ENCODE measurements at regions not wholly inside any gene's neighbourhood (a gene's known extent, or its start where the extent isn't known, plus 50 kb on each side); places are given as distances from the start of the nearest gene placed in this dataset.

- no peaks in the 10 kb centered on the region for H3K36me3 ChIP-seq
- DNase-seq (ENCODE audit: low read depth in 1 of 2, low spot score in 2 of 2) = no peak
Measured at GRCh38 chr18:44156776-44157335, 523.8 kb upstream of the SETBP1 start.

DNA sequence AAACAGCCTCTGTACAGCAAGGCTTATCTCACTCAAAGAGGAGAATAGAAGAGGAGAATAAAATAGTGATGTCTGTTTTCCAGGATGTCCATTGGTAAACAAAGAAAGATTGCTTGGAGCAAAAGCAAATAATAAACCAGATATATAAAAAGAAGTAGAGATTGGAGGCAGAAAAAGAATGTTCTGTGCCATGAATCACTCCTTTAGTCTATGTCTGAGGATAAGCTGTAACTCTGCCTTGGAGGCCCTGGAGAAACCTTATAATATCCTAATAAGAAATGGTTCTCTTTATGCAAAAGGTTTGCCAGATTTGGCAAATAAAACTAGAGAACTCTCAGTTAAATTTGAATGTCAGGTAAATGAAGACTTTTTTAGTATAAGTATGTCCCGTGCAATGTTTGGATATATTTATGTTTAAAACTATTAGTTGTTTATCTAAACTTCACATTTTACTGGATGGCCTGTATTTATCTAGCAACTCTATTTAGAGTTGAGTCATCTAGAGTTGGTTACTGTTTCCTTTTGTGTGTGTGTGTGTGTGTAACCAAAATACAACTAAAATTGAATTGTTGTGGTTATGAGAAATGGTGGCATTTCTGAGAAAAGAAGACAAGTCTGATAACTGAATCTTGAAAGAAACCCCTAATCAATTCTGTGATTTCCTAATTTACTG, 510.3 kb upstream of the SETBP1 start:
- peaks cover 17% of the 10 kb centered on the region for H3K4me1 ChIP-seq (replicated peaks)
- no peaks in the 10 kb centered on the region for H3K9me3 ChIP-seq (replicated peaks)
- peak overlapping the region; percentile 62 for H3K27ac ChIP-seq
- no peak overlapping the region for H3K4me3 ChIP-seq
- peak in 1 of 2 experiments; percentile 66 for DNase-seq (ENCODE audit: low read depth in 1 of 2, low spot score in 2 of 2)
- no peaks in the 10 kb centered on the region for H3K36me3 ChIP-seq
- no peaks in the 10 kb centered on the region for H3K27me3 ChIP-seq (replicated peaks)

More at GRCh38 chr18:44156776-44157335, 523.8 kb upstream of the SETBP1 start:
- H3K9me3 ChIP-seq (replicated peaks) = no peaks in the 10 kb centered on the region
- no peak overlapping the region for H3K4me3 ChIP-seq
- no peaks in the 10 kb centered on the region for H3K27me3 ChIP-seq (replicated peaks)
- H3K4me1 ChIP-seq (replicated peaks) = peaks cover 23% of the 10 kb centered on the region
- no peak overlapping the region for H3K27ac ChIP-seq

DNA sequence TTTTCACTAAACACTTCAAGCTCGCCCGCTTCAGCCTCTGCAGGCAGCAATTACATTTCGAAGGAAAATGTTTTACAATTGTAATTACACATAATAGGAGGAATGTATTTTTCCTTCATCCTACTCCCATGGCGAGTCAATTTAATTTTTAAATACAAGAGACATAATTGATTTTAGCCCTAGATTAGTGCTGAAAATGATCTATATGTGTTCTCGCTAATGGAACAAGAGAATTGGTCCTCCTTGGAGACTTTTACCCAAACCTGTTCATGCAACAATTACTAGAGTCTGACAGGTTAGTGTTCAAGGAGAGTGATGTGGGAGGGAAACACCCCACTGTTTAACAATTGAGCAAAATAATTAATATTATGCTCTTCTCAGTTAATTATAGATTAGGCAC, 509.4 kb upstream of the SETBP1 start:
- H3K36me3 ChIP-seq = no peaks in the 10 kb centered on the region
- no peaks in the 10 kb centered on the region for H3K27me3 ChIP-seq (replicated peaks)
- H3K4me1 ChIP-seq (replicated peaks) = peaks cover 17% of the 10 kb centered on the region
- no peak overlapping the region for H3K4me3 ChIP-seq
- no peak for DNase-seq (ENCODE audit: low read depth in 1 of 2, low spot score in 2 of 2)
- peak overlapping the region; percentile 62; the same call in 1 of the 2 replicates for H3K27ac ChIP-seq
- no peaks in the 10 kb centered on the region for H3K9me3 ChIP-seq (replicated peaks)

- DNase-seq (ENCODE audit: low read depth in 1 of 2, low spot score in 2 of 2) = no peak
- Histone ChIP-seq H3K4me3 (no peak overlapping the region), H3K36me3 (no peaks in the 10 kb centered on the region), H3K4me1 (replicated peaks) (peaks cover 2% of the 10 kb centered on the region), H3K27me3 (replicated peaks) (no peaks in the 10 kb centered on the region), H3K27ac (no peak overlapping the region), H3K9me3 (replicated peaks) (no peaks in the 10 kb centered on the region)
Measured at GRCh38 chr18:44175891-44176290, 504.8 kb upstream of the SETBP1 start.

DNA sequence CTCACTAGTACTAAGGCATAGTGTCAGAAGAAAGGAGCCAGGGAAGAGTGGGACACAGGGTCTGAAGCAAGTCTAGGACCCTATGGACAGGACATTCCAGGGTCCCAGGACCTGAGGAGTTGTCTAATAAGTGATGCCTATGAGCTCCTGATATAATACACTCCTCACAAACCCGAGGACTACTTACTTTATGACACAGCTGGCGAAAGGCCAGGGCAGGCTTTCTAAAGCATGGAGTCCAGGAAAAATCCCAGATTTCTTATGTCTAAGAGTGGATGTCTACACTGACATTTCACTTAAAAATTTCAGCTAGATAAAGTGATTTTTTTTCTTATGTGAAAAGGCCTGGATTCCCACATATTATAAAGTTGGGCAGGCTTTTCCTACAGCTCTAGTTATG, 502.2 kb upstream of the SETBP1 start:
- Histone ChIP-seq H3K4me3 (no peak overlapping the region), H3K9me3 (replicated peaks) (no peaks in the 10 kb centered on the region), H3K36me3 (no peaks in the 10 kb centered on the region), H3K27me3 (replicated peaks) (no peaks in the 10 kb centered on the region), H3K27ac (no peak overlapping the region), H3K4me1 (replicated peaks) (no peaks in the 10 kb centered on the region)
- no peak for DNase-seq (ENCODE audit: low read depth in 1 of 2, low spot score in 2 of 2)

GRCh38 chr18:44179693-44180092, 501.0 kb upstream of the SETBP1 start:
- Histone ChIP-seq H3K27ac (no peak overlapping the region), H3K4me1 (replicated peaks) (no peaks in the 10 kb centered on the region), H3K4me3 (no peak overlapping the region), H3K36me3 (no peaks in the 10 kb centered on the region), H3K9me3 (replicated peaks) (no peaks in the 10 kb centered on the region), H3K27me3 (replicated peaks) (no peaks in the 10 kb centered on the region)
- DNase-seq (ENCODE audit: low read depth in 1 of 2, low spot score in 2 of 2) = no peak

GRCh38 chr18:44180683-44181082, 500.0 kb upstream of the SETBP1 start:
- Histone ChIP-seq H3K36me3 (no peaks in the 10 kb centered on the region), H3K9me3 (replicated peaks) (no peaks in the 10 kb centered on the region), H3K27me3 (replicated peaks) (no peaks in the 10 kb centered on the region), H3K27ac (no peak overlapping the region), H3K4me1 (replicated peaks) (peaks cover under 1% of the 10 kb centered on the region; the same call in 1 of the 2 replicates), H3K4me3 (no peak overlapping the region)
- DNase-seq (ENCODE audit: low read depth in 1 of 2, low spot score in 2 of 2) = no peak

GRCh38 chr18:44181951-44182747, 498.5 kb upstream of the SETBP1 start:
- no peaks in the 10 kb centered on the region for H3K36me3 ChIP-seq
- no peak for DNase-seq (ENCODE audit: low read depth in 1 of 2, low spot score in 2 of 2)

DNA sequence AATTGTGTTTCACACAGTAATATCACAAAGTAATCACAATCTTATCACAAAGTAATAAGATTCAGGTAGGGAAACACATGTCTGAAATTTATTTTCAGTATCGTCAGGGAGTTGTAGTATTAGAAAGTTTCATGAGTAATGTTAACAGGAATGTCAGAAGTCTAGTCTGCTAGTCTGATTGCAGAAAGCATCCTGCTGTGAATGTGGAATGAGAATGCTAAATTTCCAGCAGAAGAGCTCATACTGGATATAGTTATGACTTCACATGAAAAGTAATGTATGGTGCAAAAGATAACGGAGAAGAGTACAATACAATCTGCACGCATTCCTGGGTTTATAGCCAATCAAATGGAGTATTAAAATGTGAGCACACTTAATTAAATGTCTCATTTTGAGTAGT, 494.7 kb upstream of the SETBP1 start:
- H3K27ac ChIP-seq = no peak overlapping the region
- DNase-seq (ENCODE audit: low read depth in 1 of 2, low spot score in 2 of 2) = no peak

More at GRCh38 chr18:44181951-44182747, 498.5 kb upstream of the SETBP1 start:
- Histone ChIP-seq H3K27me3 (replicated peaks) (no peaks in the 10 kb centered on the region), H3K27ac (no peak overlapping the region), H3K4me1 (replicated peaks) (peaks cover 5% of the 10 kb centered on the region; the same call in 1 of the 2 replicates), H3K9me3 (replicated peaks) (peaks cover 4% of the 10 kb centered on the region; the same call in 1 of the 2 replicates), H3K4me3 (no peak overlapping the region)

DNA sequence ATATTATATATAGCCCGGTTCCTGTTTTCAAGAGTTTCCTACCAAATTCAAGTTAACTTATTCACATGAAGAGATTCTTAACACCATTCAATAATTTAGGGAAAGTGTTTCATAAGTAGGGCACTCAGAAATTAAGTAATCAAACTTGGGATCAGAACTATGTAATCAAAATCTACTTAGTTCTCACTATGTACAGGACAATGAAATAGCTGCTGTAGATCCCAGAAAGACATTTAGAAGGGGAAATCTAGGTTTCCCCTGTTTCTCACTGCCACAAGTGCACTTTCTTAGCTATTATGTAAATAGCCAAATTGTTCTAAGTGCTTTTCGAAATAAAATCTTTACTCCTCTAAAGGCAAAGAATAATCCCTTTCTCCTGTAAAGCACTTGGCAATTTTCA, 493.6 kb upstream of the SETBP1 start:
- DNase-seq (ENCODE audit: low read depth in 1 of 2, low spot score in 2 of 2) = no peak
- Histone ChIP-seq H3K4me3 (no peak overlapping the region), H3K36me3 (no peaks in the 10 kb centered on the region), H3K4me1 (replicated peaks) (peaks cover 5% of the 10 kb centered on the region; the same call in 1 of the 2 replicates), H3K27ac (no peak overlapping the region), H3K27me3 (replicated peaks) (no peaks in the 10 kb centered on the region), H3K9me3 (replicated peaks) (peaks cover 4% of the 10 kb centered on the region; the same call in 1 of the 2 replicates)

More for the DNA sequence above, 494.7 kb upstream of the SETBP1 start:
- Histone ChIP-seq H3K4me1 (replicated peaks) (peaks cover 5% of the 10 kb centered on the region; the same call in 1 of the 2 replicates), H3K4me3 (no peak overlapping the region), H3K9me3 (replicated peaks) (peaks cover 4% of the 10 kb centered on the region; the same call in 1 of the 2 replicates), H3K27me3 (replicated peaks) (no peaks in the 10 kb centered on the region), H3K36me3 (no peaks in the 10 kb centered on the region)

- Histone ChIP-seq H3K4me3 (no peak overlapping the region), H3K27ac (no peak overlapping the region), H3K27me3 (replicated peaks) (no peaks in the 10 kb centered on the region), H3K9me3 (replicated peaks) (no peaks in the 10 kb centered on the region), H3K4me1 (replicated peaks) (peaks cover 5% of the 10 kb centered on the region), H3K36me3 (no peaks in the 10 kb centered on the region)
- no peak for DNase-seq (ENCODE audit: low read depth in 1 of 2, low spot score in 2 of 2)
Measured at GRCh38 chr18:44195394-44196140, 485.1 kb upstream of the SETBP1 start.

GRCh38 chr18:44197832-44198611, 482.7 kb upstream of the SETBP1 start:
- H3K27ac ChIP-seq = no peak overlapping the region
- H3K4me3 ChIP-seq = no peak overlapping the region
- H3K9me3 ChIP-seq (replicated peaks) = no peaks in the 10 kb centered on the region
- DNase-seq (ENCODE audit: low read depth in 1 of 2, low spot score in 2 of 2) = no peak
- H3K4me1 ChIP-seq (replicated peaks) = peaks cover 5% of the 10 kb centered on the region
- no peaks in the 10 kb centered on the region for H3K27me3 ChIP-seq (replicated peaks)
- no peaks in the 10 kb centered on the region for H3K36me3 ChIP-seq
